Neural cell (in vitro differentiated cells): ENCODE measurements at regions not wholly inside any gene's neighbourhood (a gene's known extent, or its start where the extent isn't known, plus 50 kb on each side); places are given as distances from the start of the nearest gene placed in this dataset.

Experiments
- H2AFZ ChIP-seq: fragments of 200-600, 300-800 bp; sonication (generic), shearing (Covaris generic); 2 replicates; pipeline ENCODE4 v1.6.0; 2014; ENCODE audit warnings: low read depth, mild to moderate bottlenecking, antibody characterized with exemption, low read length, moderate library complexity
- H3F3A ChIP-seq: fragments of 200-600 bp; shearing (Covaris generic); 2 replicates; pipeline ENCODE4 v1.6.1; 2016; ENCODE audit warnings: mild to moderate bottlenecking, moderate library complexity, mixed read lengths, antibody characterized with exemption, low read length; ENCODE audit not compliant: insufficient read depth, poor library complexity, severe bottlenecking
- H3K27ac ChIP-seq: fragments of 200-600, 300-800 bp; sonication (generic), shearing (Covaris generic); 2 replicates; pipeline ENCODE4 v1.5.1; 2014; ENCODE audit warnings: mild to moderate bottlenecking, low read length, moderate library complexity
- H3K27me3 ChIP-seq: fragments of 300-800, 200-600 bp; sonication (generic), shearing (Covaris generic); 2 replicates; pipeline ENCODE4 v1.6.0; 2014; ENCODE audit warnings: mild to moderate bottlenecking, low read depth, low read length, moderate library complexity; ENCODE audit not compliant: insufficient read depth
- H3K36me3 ChIP-seq: fragments of 300-800, 200-600 bp; sonication (generic), shearing (Covaris generic); 2 replicates; pipeline ENCODE4 v1.5.1; 2014; ENCODE audit warnings: mild to moderate bottlenecking, antibody characterized with exemption, low read length, moderate library complexity; ENCODE audit not compliant: insufficient read depth
- H3K4me2 ChIP-seq: fragments of 300-800, 200-600 bp; sonication (generic), shearing (Covaris generic); 2 replicates; pipeline ENCODE4 v1.6.0; 2014; ENCODE audit warnings: mild to moderate bottlenecking, low read length
- H3K4me3 ChIP-seq: fragments of 300-800, 200-600 bp; sonication (generic), shearing (Covaris generic); 2 replicates; pipeline ENCODE4 v1.5.1; 2014; ENCODE audit warnings: mild to moderate bottlenecking, low read length, moderate library complexity
- H3K79me2 ChIP-seq: fragments of 200-600 bp; shearing (Covaris generic); replicated peaks from 2 replicates; pipeline ENCODE4 v1.6.0; 2014; ENCODE audit warnings: mild to moderate bottlenecking, low read length, moderate library complexity; ENCODE audit not compliant: insufficient read depth
- H3K9ac ChIP-seq: fragments of 300-800, 200-600 bp; sonication (generic), shearing (Covaris generic); 2 replicates; pipeline ENCODE4 v1.6.1; 2016; ENCODE audit warnings: mild to moderate bottlenecking, low read length, mixed read lengths
- H3K9me2 ChIP-seq: fragments of 200-600 bp; shearing (Covaris generic); 2 replicates; pipeline ENCODE4 v1.6.1; 2016; ENCODE audit warnings: mild to moderate bottlenecking, low read length, mixed read lengths; ENCODE audit not compliant: insufficient read depth
- H3K9me3 ChIP-seq: fragments of 200-600, 300-800 bp; sonication (generic), shearing (Covaris generic); 2 replicates; pipeline ENCODE4 v1.6.1; 2016; ENCODE audit warnings: mild to moderate bottlenecking, mixed run types, low read length, moderate library complexity, mixed read lengths
- H4K20me1 ChIP-seq: fragments of 200-600 bp; shearing (Covaris generic); 2 replicates; pipeline ENCODE4 v1.6.1; 2016; ENCODE audit warnings: mild to moderate bottlenecking, mixed run types; ENCODE audit not compliant: insufficient read depth
- CTCF ChIP-seq: fragments of 450-650 bp; IDR thresholded peaks from 2 replicates; pipeline ENCODE4 v1.5.1; 2014; ENCODE audit warnings: antibody characterized with exemption, mild to moderate bottlenecking, moderate library complexity; ENCODE audit not compliant: poor library complexity, severe bottlenecking
- EP300 ChIP-seq: fragments of 450-650 bp; conservative IDR thresholded peaks from 2 replicates; pipeline ENCODE4 v1.6.1; 2014; ENCODE audit warnings: antibody characterized with exemption, mild to moderate bottlenecking, moderate library complexity; ENCODE audit not compliant: poor library complexity, severe bottlenecking
- EZH2 ChIP-seq: fragments of 200-600, 300-800 bp; shearing (Covaris generic), sonication (generic); IDR thresholded peaks from 2 replicates; pipeline ENCODE4 v1.6.1; 2014; ENCODE audit warnings: antibody characterized with exemption, low read length, borderline replicate concordance, mild to moderate bottlenecking; ENCODE audit not compliant: insufficient read depth, poor library complexity, severe bottlenecking
- MXI1 ChIP-seq: fragments of 450-650 bp; conservative IDR thresholded peaks from 2 replicates; pipeline ENCODE4 v1.6.1; 2014; ENCODE audit warnings: antibody characterized with exemption, mild to moderate bottlenecking; ENCODE audit not compliant: poor library complexity, severe bottlenecking
- POLR2AphosphoS5 ChIP-seq: IDR thresholded peaks from 2 replicates; pipeline ENCODE4 v1.6.1; 2012
- RAD21 ChIP-seq: fragments of 450-650 bp; conservative IDR thresholded peaks from 2 replicates; pipeline ENCODE4 v1.6.1; 2014; ENCODE audit warnings: antibody characterized with exemption, mild to moderate bottlenecking, moderate library complexity
- REST ChIP-seq: IDR thresholded peaks from 2 replicates; pipeline ENCODE4 v1.6.1; 2012; ENCODE audit warnings: borderline replicate concordance
- SMC3 ChIP-seq: fragments of 450-650 bp; conservative IDR thresholded peaks from 2 replicates; pipeline ENCODE4 v1.6.1; 2014; ENCODE audit warnings: antibody characterized with exemption, mild to moderate bottlenecking, moderate library complexity; ENCODE audit not compliant: poor library complexity
- TAF1 ChIP-seq: IDR thresholded peaks from 2 replicates; pipeline ENCODE4 v1.6.1; 2012; ENCODE audit warnings: low read depth

- no peak overlapping the region for H3K4me2 ChIP-seq
- H3F3A ChIP-seq = no peaks in the 10 kb centered on the region
- H3K9ac ChIP-seq = no peak overlapping the region
- no peak overlapping the region for H3K27ac ChIP-seq
- no peak overlapping the region for H3K4me3 ChIP-seq
- no peaks in the 10 kb centered on the region for H3K27me3 ChIP-seq
- H3K36me3 ChIP-seq = no peaks in the 10 kb centered on the region
- no peaks in the 10 kb centered on the region for H4K20me1 ChIP-seq
- no peaks in the 10 kb centered on the region for H3K9me2 ChIP-seq
- TF ChIP-seq EZH2 (no peak), RAD21 (no peak), CTCF (no peak), POLR2AphosphoS5 (no peak), TAF1 (no peak), SMC3 (no peak), MXI1 (no peak), REST (no peak)
- H3K79me2 ChIP-seq = no peaks in the 10 kb centered on the region
- H3K9me3 ChIP-seq = no peaks in the 10 kb centered on the region
- H2AFZ ChIP-seq = no peak overlapping the region
Observed at GRCh38 chr12:27179400-27180214, 64.5 kb upstream of the STK38L start.

GRCh38 chr12:27180906-27181505 is 63.1 kb upstream of the STK38L start:
- no peak overlapping the region for H3K27ac ChIP-seq
- H3K9me3 ChIP-seq = no peaks in the 10 kb centered on the region
- H3K4me3 ChIP-seq = no peak overlapping the region
- no peaks in the 10 kb centered on the region for H3K27me3 ChIP-seq
- no peaks in the 10 kb centered on the region for H3F3A ChIP-seq
- no peaks in the 10 kb centered on the region for H3K79me2 ChIP-seq
- TF ChIP-seq EZH2 (no peak), EP300 (no peak), MXI1 (no peak), POLR2AphosphoS5 (no peak), CTCF (no peak), RAD21 (no peak), TAF1 (no peak), SMC3 (no peak), REST (no peak)
- H4K20me1 ChIP-seq = no peaks in the 10 kb centered on the region
- H2AFZ ChIP-seq = no peak overlapping the region
- no peaks in the 10 kb centered on the region for H3K9me2 ChIP-seq
- no peaks in the 10 kb centered on the region for H3K36me3 ChIP-seq
- H3K4me2 ChIP-seq = no peak overlapping the region
- no peak overlapping the region for H3K9ac ChIP-seq
